Right atrium auricular region (tissue), 2 donors: ENCODE measurements at regions not wholly inside any gene's neighbourhood (a gene's known extent, or its start where the extent isn't known, plus 50 kb on each side); places are given as distances from the start of the nearest gene placed in this dataset.

Experiments used
- DNase-seq: peaks from one replicate; pipeline ENCODE4 v3.0.0-alpha.2; 2019; ENCODE audit warnings: low spot score
- H3K27ac ChIP-seq, 2 donors: fragments of 200-600 bp; sonication (generic); 1 replicate in 1 of 2; 2 replicates in 1 of 2; pipeline ENCODE4 v1.5.1; 2016 to 2019
- H3K27me3 ChIP-seq, 2 donors: fragments of 200-600 bp; sonication (generic); one replicate each; pipeline versions ENCODE4 v1.5.1 to v1.6.0; 2017 to 2019
- H3K36me3 ChIP-seq: fragments of 200-600 bp; sonication (generic); one replicate; pipeline ENCODE4 v1.5.1; 2016
- H3K4me1 ChIP-seq, 2 donors: fragments of 200-600 bp; sonication (generic); one replicate each; pipeline versions ENCODE4 v1.5.1 to v1.6.0; 2017 to 2019
- H3K4me3 ChIP-seq, 2 donors: fragments of 200-600 bp; sonication (generic); 1 replicate in 1 of 2; 2 replicates in 1 of 2; pipeline ENCODE4 v1.5.1; 2017 to 2019; ENCODE audit warnings: mild to moderate bottlenecking in 1 of 2, moderate library complexity in 1 of 2
- H3K9me3 ChIP-seq, 2 donors: fragments of 200-600 bp; sonication (generic); one replicate each; pipeline ENCODE4 v1.5.1; 2019
- TF ChIP-seq, protein P1 (sequence below), 2 donors: fragments of 200-600 bp; sonication (generic); IDR thresholded peaks; one replicate each; pipeline ENCODE4 v1.5.1; 2019; ENCODE audit warnings: antibody characterized with exemption in 2 of 2

DNA sequence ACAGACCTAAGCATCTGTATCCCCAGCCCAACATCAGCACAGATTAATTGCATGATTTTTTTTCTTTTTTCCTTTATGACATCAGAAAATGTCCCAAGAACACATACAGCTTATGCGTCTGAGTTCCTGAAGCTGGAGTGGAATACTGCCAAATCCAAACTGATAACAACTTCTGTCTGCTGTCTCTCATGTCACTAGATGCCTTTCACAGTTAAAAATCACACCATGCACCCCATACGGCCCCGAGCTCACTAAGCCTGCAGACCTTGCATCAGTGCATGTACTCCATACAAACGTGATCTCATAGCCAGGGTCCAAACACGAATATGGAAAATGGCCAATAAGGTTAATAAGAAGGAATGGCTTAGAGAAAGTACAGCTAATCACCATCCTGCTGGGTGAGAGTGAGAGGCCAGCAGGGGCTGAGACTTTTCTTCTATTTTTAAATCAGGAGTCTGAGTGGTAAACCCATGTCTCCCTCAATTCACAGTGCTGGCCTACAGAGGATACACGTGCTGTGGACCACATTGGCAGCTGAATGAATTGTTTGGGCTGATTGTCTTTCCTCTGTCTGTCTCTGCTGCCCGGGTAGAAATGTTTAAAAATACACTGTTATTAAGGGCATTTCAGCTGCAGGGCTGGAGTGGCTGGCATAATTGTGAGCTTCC lies 350.6 kb upstream of the RAG2 start:
- Histone ChIP-seq H3K4me1 (peaks cover 0 to 10% of the 10 kb centered on the region in 2 donors), H3K36me3 (no peaks in the 10 kb centered on the region), H3K4me3 (no peak overlapping the region), H3K27me3 (no peaks in the 10 kb centered on the region), H3K9me3 (no peaks in the 10 kb centered on the region), H3K27ac (no peak overlapping the region)
- TF ChIP-seq, protein P1, sequence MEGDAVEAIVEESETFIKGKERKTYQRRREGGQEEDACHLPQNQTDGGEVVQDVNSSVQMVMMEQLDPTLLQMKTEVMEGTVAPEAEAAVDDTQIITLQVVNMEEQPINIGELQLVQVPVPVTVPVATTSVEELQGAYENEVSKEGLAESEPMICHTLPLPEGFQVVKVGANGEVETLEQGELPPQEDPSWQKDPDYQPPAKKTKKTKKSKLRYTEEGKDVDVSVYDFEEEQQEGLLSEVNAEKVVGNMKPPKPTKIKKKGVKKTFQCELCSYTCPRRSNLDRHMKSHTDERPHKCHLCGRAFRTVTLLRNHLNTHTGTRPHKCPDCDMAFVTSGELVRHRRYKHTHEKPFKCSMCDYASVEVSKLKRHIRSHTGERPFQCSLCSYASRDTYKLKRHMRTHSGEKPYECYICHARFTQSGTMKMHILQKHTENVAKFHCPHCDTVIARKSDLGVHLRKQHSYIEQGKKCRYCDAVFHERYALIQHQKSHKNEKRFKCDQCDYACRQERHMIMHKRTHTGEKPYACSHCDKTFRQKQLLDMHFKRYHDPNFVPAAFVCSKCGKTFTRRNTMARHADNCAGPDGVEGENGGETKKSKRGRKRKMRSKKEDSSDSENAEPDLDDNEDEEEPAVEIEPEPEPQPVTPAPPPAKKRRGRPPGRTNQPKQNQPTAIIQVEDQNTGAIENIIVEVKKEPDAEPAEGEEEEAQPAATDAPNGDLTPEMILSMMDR (IDR thresholded peaks at IDR 0.05): no peak
- DNase-seq: no peak

- DNase-seq: no peak
Measured at GRCh38 chr11:36945384-36945783, 347.3 kb upstream of the RAG2 start.

GRCh38 chr11:36933481-36933880 lies 335.4 kb upstream of the RAG2 start:
- H3K9me3 ChIP-seq: no peaks in the 10 kb centered on the region
- no peaks in the 10 kb centered on the region for H3K36me3 ChIP-seq
- DNase-seq: no peak
- no peaks in the 10 kb centered on the region for H3K27me3 ChIP-seq
- no peak overlapping the region for H3K4me3 ChIP-seq
- TF ChIP-seq, protein P1 (IDR thresholded peaks at IDR 0.05): no peak
- H3K27ac ChIP-seq: no peak overlapping the region
- no peaks in the 10 kb centered on the region for H3K4me1 ChIP-seq

More at GRCh38 chr11:36945384-36945783, 347.3 kb upstream of the RAG2 start:
- no peaks in the 10 kb centered on the region for H3K9me3 ChIP-seq
- no peaks in the 10 kb centered on the region for H3K27me3 ChIP-seq
- TF ChIP-seq, protein P1 (IDR thresholded peaks at IDR 0.05): peak in 1 of 2 donors; percentile 58
- no peaks in the 10 kb centered on the region for H3K36me3 ChIP-seq
- H3K27ac ChIP-seq: no peak overlapping the region
- no peak overlapping the region for H3K4me3 ChIP-seq
- peaks cover 0 to 10% of the 10 kb centered on the region in 2 donors for H3K4me1 ChIP-seq

- TF ChIP-seq, protein P1 (IDR thresholded peaks at IDR 0.05): no peak
- Histone ChIP-seq H3K36me3 (no peaks in the 10 kb centered on the region), H3K27ac (no peak overlapping the region), H3K4me1 (no peaks in the 10 kb centered on the region), H3K4me3 (no peak overlapping the region), H3K9me3 (no peaks in the 10 kb centered on the region), H3K27me3 (no peaks in the 10 kb centered on the region)
- no peak for DNase-seq
Measured at GRCh38 chr11:36931139-36931538, 333.1 kb upstream of the RAG2 start.

DNA sequence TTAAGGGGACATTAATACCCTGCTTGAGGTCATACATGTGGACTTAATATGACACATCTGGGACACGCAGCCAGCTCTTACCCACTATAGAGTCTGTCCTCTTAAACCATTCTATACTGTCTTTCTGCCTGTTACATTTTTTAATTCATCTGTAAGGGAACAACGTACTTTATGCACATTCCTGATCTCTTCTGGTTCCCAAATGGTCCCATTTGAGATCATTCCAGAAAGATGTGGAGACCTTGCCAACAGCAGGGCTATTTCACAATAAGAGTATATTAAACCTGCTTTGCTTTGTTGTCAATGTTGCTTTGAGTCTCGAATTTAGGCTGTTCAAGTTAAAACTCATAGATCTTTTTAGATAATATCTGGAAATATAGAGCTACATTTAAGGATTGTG lies 332.2 kb upstream of the RAG2 start:
- Histone ChIP-seq H3K27me3 (no peaks in the 10 kb centered on the region), H3K9me3 (no peaks in the 10 kb centered on the region), H3K36me3 (no peaks in the 10 kb centered on the region), H3K27ac (no peak overlapping the region), H3K4me3 (no peak overlapping the region), H3K4me1 (no peaks in the 10 kb centered on the region)
- TF ChIP-seq, protein P1 (IDR thresholded peaks at IDR 0.05): no peak
- DNase-seq: no peak

DNA sequence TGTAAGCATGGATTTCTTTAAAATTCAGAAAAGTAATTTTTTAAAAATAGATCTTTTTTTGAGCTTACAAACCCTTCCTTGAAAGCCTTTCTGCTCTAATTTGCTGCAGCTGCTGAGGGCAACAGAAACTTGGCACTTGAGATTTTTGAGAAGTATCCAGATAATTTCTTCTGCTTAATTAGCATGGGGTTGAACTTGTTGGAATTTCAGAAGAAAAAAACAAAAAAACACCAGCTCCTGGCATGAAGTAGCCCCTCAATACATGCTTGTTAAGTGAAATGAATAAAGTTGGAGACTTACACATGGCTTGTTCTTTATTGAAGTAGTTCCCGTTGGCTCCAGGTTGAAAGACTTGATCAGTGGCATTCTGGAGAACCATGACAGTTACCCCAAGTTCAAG lies 331.4 kb upstream of the RAG2 start:
- no peak for DNase-seq
- TF ChIP-seq, protein P1 (IDR thresholded peaks at IDR 0.05): no peak

More for the DNA sequence above, 331.4 kb upstream of the RAG2 start:
- H3K9me3 ChIP-seq: no peaks in the 10 kb centered on the region
- H3K4me3 ChIP-seq: no peak overlapping the region
- no peaks in the 10 kb centered on the region for H3K36me3 ChIP-seq
- no peak overlapping the region for H3K27ac ChIP-seq
- H3K27me3 ChIP-seq: no peaks in the 10 kb centered on the region
- H3K4me1 ChIP-seq: no peaks in the 10 kb centered on the region
